ENCODE measurements at regions not wholly inside any gene's neighbourhood (a gene's known extent, or its start where the extent isn't known, plus 50 kb on each side); places are given as distances from the start of the nearest gene placed in this dataset.

DNA sequence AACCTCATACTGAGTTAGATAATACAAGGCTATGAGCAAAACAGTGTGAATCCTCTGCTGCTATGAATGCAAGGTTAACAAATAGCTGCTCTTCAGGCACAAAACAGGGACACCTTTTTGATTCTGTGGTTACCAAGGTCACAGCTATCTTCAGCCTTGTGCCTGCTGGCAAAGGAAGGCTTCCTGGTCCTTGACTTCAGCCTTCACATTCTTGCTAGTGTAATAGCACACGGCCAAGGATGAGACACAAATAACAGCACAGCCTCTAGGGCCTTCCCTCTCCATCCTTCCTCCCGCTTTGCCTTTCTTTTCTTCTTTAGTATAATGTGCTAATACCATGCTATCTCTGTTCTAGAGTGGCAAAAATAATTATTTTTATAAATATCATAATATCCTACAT is 130.6 kb upstream of the CAV2 start:
- Mint-ChIP-seq H3K4me3 (no peak overlapping the region), H3K27me3 (ENCODE audit: insufficient read depth, low read depth, poor library complexity) (no peaks in the 10 kb centered on the region), H3K4me1 (peaks cover 8% of the 10 kb centered on the region; the same call in 2 of the 3 replicates), H3K27ac (no peak overlapping the region), H3K36me3 (ENCODE audit: low read depth) (peaks cover 24% of the 10 kb centered on the region; the same call in 2 of the 3 replicates), H3K9me3 (peaks cover 34% of the 10 kb centered on the region)
- Histone ChIP-seq H3K36me3 (ENCODE audit: insufficient read depth) (no peaks in the 10 kb centered on the region), H4K20me1 (replicated peaks; ENCODE audit: insufficient read depth) (no peaks in the 10 kb centered on the region), H2AFZ (no peak overlapping the region), H3K9me2 (ENCODE audit: insufficient read depth) (no peaks in the 10 kb centered on the region; the same call in 1 of the 2 replicates), H3K4me3 (no peak overlapping the region), H3K4me1 (ENCODE audit: insufficient read depth) (no peaks in the 10 kb centered on the region), H3K4me2 (no peak overlapping the region), H3K27ac (ENCODE audit: low read depth) (no peak overlapping the region), H3K79me2 (replicated peaks; ENCODE audit: insufficient read depth) (no peaks in the 10 kb centered on the region), H3K27me3 (ENCODE audit: insufficient read depth) (no peaks in the 10 kb centered on the region), H3F3A (replicated peaks; ENCODE audit: low read depth) (no peaks in the 10 kb centered on the region)
- TF ChIP-seq JUNB (IDR thresholded peaks at IDR 0.05; ENCODE audit: unreplicated experiment) (no peak), NANOG (IDR thresholded peaks at IDR 0.05; ENCODE audit: borderline replicate concordance) (no peak), CREB1 (CRISPR knock-in tag; IDR thresholded peaks at IDR 0.05; ENCODE audit: low read depth) (no peak), ZNF331 (CRISPR knock-in tag; IDR thresholded peaks at IDR 0.05; ENCODE audit: low read depth) (no peak), STAT1 (IDR thresholded peaks at IDR 0.05; ENCODE audit: unreplicated experiment) (no peak), EZH2 (IDR thresholded peaks at IDR 0.05; ENCODE audit: low read depth, unreplicated experiment) (no peak), EZH2phosphoT487 (IDR thresholded peaks at IDR 0.05; ENCODE audit: unreplicated experiment) (no peak), POLR2AphosphoS5 (IDR thresholded peaks at IDR 0.05; ENCODE audit: low read depth) (no peak), ZNF114 (CRISPR knock-in tag; IDR thresholded peaks at IDR 0.05) (no peak)
- TF ChIP-seq, protein P1, sequence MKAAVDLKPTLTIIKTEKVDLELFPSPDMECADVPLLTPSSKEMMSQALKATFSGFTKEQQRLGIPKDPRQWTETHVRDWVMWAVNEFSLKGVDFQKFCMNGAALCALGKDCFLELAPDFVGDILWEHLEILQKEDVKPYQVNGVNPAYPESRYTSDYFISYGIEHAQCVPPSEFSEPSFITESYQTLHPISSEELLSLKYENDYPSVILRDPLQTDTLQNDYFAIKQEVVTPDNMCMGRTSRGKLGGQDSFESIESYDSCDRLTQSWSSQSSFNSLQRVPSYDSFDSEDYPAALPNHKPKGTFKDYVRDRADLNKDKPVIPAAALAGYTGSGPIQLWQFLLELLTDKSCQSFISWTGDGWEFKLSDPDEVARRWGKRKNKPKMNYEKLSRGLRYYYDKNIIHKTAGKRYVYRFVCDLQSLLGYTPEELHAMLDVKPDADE (IDR thresholded peaks at IDR 0.05) = no peak
- TF ChIP-seq, protein P2, sequence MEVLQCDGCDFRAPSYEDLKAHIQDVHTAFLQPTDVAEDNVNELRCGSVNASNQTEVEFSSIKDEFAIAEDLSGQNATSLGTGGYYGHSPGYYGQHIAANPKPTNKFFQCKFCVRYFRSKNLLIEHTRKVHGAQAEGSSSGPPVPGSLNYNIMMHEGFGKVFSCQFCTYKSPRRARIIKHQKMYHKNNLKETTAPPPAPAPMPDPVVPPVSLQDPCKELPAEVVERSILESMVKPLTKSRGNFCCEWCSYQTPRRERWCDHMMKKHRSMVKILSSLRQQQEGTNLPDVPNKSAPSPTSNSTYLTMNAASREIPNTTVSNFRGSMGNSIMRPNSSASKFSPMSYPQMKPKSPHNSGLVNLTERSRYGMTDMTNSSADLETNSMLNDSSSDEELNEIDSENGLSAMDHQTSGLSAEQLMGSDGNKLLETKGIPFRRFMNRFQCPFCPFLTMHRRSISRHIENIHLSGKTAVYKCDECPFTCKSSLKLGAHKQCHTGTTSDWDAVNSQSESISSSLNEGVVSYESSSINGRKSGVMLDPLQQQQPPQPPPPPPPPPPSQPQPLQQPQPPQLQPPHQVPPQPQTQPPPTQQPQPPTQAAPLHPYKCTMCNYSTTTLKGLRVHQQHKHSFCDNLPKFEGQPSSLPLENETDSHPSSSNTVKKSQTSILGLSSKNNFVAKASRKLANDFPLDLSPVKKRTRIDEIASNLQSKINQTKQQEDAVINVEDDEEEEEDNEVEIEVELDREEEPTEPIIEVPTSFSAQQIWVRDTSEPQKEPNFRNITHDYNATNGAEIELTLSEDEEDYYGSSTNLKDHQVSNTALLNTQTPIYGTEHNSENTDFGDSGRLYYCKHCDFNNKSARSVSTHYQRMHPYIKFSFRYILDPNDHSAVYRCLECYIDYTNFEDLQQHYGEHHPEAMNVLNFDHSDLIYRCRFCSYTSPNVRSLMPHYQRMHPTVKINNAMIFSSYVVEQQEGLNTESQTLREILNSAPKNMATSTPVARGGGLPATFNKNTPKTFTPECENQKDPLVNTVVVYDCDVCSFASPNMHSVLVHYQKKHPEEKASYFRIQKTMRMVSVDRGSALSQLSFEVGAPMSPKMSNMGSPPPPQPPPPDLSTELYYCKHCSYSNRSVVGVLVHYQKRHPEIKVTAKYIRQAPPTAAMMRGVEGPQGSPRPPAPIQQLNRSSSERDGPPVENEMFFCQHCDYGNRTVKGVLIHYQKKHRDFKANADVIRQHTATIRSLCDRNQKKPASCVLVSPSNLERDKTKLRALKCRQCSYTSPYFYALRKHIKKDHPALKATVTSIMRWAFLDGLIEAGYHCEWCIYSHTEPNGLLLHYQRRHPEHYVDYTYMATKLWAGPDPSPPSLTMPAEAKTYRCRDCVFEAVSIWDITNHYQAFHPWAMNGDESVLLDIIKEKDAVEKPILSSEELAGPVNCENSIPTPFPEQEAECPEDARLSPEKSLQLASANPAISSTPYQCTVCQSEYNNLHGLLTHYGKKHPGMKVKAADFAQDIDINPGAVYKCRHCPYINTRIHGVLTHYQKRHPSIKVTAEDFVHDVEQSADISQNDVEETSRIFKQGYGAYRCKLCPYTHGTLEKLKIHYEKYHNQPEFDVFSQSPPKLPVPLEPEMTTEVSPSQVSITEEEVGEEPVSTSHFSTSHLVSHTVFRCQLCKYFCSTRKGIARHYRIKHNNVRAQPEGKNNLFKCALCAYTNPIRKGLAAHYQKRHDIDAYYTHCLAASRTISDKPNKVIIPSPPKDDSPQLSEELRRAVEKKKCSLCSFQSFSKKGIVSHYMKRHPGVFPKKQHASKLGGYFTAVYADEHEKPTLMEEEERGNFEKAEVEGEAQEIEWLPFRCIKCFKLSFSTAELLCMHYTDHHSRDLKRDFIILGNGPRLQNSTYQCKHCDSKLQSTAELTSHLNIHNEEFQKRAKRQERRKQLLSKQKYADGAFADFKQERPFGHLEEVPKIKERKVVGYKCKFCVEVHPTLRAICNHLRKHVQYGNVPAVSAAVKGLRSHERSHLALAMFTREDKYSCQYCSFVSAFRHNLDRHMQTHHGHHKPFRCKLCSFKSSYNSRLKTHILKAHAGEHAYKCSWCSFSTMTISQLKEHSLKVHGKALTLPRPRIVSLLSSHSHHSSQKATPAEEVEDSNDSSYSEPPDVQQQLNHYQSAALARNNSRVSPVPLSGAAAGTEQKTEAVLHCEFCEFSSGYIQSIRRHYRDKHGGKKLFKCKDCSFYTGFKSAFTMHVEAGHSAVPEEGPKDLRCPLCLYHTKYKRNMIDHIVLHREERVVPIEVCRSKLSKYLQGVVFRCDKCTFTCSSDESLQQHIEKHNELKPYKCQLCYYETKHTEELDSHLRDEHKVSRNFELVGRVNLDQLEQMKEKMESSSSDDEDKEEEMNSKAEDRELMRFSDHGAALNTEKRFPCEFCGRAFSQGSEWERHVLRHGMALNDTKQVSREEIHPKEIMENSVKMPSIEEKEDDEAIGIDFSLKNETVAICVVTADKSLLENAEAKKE (CRISPR knock-in tag; IDR thresholded peaks at IDR 0.05) = no peak
- TF ChIP-seq, protein P3, sequence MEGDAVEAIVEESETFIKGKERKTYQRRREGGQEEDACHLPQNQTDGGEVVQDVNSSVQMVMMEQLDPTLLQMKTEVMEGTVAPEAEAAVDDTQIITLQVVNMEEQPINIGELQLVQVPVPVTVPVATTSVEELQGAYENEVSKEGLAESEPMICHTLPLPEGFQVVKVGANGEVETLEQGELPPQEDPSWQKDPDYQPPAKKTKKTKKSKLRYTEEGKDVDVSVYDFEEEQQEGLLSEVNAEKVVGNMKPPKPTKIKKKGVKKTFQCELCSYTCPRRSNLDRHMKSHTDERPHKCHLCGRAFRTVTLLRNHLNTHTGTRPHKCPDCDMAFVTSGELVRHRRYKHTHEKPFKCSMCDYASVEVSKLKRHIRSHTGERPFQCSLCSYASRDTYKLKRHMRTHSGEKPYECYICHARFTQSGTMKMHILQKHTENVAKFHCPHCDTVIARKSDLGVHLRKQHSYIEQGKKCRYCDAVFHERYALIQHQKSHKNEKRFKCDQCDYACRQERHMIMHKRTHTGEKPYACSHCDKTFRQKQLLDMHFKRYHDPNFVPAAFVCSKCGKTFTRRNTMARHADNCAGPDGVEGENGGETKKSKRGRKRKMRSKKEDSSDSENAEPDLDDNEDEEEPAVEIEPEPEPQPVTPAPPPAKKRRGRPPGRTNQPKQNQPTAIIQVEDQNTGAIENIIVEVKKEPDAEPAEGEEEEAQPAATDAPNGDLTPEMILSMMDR (conservative IDR thresholded peaks at IDR 0.05; ENCODE audit: low read depth in 2 of 2) = no peak
- TF ChIP-seq, protein P4, sequence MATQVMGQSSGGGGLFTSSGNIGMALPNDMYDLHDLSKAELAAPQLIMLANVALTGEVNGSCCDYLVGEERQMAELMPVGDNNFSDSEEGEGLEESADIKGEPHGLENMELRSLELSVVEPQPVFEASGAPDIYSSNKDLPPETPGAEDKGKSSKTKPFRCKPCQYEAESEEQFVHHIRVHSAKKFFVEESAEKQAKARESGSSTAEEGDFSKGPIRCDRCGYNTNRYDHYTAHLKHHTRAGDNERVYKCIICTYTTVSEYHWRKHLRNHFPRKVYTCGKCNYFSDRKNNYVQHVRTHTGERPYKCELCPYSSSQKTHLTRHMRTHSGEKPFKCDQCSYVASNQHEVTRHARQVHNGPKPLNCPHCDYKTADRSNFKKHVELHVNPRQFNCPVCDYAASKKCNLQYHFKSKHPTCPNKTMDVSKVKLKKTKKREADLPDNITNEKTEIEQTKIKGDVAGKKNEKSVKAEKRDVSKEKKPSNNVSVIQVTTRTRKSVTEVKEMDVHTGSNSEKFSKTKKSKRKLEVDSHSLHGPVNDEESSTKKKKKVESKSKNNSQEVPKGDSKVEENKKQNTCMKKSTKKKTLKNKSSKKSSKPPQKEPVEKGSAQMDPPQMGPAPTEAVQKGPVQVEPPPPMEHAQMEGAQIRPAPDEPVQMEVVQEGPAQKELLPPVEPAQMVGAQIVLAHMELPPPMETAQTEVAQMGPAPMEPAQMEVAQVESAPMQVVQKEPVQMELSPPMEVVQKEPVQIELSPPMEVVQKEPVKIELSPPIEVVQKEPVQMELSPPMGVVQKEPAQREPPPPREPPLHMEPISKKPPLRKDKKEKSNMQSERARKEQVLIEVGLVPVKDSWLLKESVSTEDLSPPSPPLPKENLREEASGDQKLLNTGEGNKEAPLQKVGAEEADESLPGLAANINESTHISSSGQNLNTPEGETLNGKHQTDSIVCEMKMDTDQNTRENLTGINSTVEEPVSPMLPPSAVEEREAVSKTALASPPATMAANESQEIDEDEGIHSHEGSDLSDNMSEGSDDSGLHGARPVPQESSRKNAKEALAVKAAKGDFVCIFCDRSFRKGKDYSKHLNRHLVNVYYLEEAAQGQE (IDR thresholded peaks at IDR 0.05; ENCODE audit: unreplicated experiment) = no peak
- ATAC-seq = no peak
- no peak for DNase-seq (ENCODE audit: low spot score)

Data from GM23338 (cell line).